ENCODE measurements at regions not wholly inside any gene's neighbourhood (a gene's known extent, or its start where the extent isn't known, plus 50 kb on each side); places are given as distances from the start of the nearest gene placed in this dataset.

DNA sequence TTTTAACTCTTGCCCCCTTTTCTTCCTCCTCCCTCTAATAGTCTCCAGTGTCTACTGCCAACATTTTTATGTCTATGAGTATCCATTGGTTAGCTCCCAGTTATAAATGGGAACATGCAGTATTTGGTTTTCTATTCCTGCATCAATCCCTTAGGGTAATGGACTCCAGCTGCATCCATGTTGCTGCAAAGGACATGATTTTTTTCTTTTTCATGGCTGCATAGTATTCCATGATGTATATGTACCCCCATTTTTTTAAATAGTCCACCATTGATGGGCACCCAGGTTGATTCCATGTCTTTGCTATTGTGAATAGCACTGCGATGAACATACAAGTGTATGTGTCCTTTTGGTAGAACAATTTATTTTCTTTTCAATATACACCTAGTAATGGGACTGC, 993.7 kb downstream of the EFNA5 start:
- no peak for TF ChIP-seq POLR2AphosphoS5 (IDR thresholded peaks at IDR 0.05; ENCODE audit: insufficient read depth, low read depth, low read length)
- no peak for TF ChIP-seq MYC (IDR thresholded peaks at IDR 0.05; ENCODE audit: low read depth, low read length)
- TF ChIP-seq, protein P1, sequence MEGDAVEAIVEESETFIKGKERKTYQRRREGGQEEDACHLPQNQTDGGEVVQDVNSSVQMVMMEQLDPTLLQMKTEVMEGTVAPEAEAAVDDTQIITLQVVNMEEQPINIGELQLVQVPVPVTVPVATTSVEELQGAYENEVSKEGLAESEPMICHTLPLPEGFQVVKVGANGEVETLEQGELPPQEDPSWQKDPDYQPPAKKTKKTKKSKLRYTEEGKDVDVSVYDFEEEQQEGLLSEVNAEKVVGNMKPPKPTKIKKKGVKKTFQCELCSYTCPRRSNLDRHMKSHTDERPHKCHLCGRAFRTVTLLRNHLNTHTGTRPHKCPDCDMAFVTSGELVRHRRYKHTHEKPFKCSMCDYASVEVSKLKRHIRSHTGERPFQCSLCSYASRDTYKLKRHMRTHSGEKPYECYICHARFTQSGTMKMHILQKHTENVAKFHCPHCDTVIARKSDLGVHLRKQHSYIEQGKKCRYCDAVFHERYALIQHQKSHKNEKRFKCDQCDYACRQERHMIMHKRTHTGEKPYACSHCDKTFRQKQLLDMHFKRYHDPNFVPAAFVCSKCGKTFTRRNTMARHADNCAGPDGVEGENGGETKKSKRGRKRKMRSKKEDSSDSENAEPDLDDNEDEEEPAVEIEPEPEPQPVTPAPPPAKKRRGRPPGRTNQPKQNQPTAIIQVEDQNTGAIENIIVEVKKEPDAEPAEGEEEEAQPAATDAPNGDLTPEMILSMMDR (IDR thresholded peaks at IDR 0.05; ENCODE audit: extremely low read depth in 1 of 2, insufficient read depth in 1 of 2, low read depth in 1 of 2, low read length in 2 of 2) = no peak
- TF ChIP-seq POLR2A (IDR thresholded peaks at IDR 0.05; ENCODE audit: low read depth, low read length) = no peak
- no peak for TF ChIP-seq EZH2 (IDR thresholded peaks at IDR 0.05; ENCODE audit: borderline replicate concordance, low read depth, low read length, severe bottlenecking)
- no peak for TF ChIP-seq GATA2 (IDR thresholded peaks at IDR 0.05; ENCODE audit: insufficient read depth, insufficient read length, low read depth, low read length)
- no peak for TF ChIP-seq FOS (IDR thresholded peaks at IDR 0.05; ENCODE audit: borderline replicate concordance, insufficient read depth, low read length)
- TF ChIP-seq, protein P2, sequence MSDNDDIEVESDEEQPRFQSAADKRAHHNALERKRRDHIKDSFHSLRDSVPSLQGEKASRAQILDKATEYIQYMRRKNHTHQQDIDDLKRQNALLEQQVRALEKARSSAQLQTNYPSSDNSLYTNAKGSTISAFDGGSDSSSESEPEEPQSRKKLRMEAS (IDR thresholded peaks at IDR 0.05; ENCODE audit: insufficient read depth, insufficient read length) = no peak

All from endothelial cell of umbilical vein (primary cell).